ENCODE measurements at regions not wholly inside any gene's neighbourhood (a gene's known extent, or its start where the extent isn't known, plus 50 kb on each side); places are given as distances from the start of the nearest gene placed in this dataset.
"Not testable (repeated sequence)": the region's sequence is repeated elsewhere in the genome, so short reads cannot be mapped to it uniquely, and the experiment has no call there.

DNA sequence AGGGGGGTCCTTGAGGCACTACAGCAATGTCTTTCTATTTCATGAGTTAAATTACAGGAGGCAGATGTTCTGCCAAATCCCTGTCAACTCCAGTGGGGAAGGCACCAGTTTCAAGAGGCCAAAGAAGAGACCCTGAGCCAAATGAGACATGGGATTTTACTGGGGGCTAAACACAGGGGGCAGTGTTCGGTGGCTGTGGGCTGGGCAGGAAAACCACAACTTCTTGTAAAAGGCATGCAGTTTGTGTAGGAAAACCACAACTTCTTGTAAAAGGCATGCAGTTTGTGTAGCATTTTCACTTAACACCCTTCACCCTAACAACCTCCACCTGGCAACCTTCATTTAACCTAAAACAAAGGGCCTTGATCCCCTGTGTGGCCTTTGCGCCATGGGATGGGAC lies 61.0 kb downstream of the POLR2M start:
- in situ Hi-C loops (cut with HindIII; ENCODE audit: low sequenced_read_pairs), result no loop called here

DNA sequence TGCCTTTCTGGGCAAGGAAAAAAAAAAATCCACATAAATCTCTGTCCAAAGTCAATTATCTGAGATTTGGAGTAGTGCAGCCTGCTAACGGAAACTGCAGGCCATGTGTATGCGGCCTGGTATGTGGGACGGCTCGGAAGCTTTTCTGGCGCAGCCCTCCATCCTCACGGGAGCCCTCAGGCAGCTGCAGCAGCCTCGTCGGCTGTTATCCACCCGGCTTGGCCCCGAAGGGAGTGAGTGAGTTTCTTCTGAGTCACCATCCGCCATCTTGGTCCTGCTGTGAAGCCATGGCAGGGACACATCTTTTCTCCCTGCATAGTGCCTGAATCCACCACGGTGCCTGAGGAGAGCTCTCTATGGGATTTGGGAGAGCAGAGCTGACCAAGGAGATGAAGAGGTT lies 62.8 kb downstream of the POLR2M start:
- in situ Hi-C loops (cut with HindIII; ENCODE audit: low sequenced_read_pairs), result no loop called here

DNA sequence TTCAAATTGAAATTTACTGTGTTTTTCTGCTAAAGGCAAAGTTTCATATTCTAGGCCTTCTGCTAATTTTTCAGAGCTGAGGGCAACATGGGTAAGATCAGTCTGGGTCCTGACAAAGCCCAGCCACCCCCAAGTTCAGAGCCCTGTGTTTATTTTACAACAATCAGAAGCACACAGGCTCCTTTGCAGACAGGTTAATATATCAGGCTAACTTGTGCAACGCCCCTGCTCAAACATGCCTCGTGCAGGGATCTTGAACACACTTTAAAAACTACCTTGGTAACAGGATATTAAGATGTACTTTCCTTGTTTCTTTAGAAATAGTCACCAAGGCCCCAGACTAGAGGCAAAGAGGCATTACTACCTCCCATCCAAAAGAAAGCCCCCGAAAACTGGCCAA lies 64.0 kb downstream of the POLR2M start:
- in situ Hi-C loops (cut with HindIII; ENCODE audit: low sequenced_read_pairs), result no loop called here

DNA sequence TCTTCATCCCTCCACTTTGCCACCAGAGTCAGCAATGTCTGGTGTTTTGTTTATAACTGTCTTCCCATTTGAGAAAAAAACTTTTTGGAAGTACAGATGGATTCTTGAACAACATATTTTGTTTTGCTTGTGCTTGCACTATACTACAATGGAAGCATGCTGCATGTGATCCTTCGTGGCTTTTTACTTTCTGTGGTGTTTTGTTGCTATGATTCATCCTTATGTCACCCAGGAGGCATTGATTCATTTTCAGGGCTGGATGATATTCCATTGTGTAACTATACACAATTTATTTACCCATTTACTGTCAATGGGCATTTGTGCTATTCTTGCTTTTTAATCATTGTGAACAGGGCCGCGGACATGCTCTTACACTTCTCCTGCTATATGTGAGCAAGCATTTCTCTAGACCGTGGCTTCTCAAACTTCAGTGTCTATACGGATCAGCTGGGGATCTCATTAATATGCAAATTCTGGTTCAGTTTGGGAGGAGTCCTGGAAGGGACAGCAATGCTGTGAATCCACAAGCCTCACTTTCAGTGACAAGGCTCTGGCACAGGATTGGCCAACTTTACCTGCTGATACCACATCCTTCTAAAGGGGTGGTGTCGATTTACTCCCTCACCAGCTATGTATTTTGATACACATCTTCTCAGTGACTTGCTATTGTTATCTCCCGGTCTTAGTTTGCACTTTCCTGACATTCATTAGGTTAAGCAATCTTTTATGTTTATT lies 65.9 kb downstream of the POLR2M start:
- in situ Hi-C loops (cut with HindIII; ENCODE audit: low sequenced_read_pairs), result no loop called here

DNA sequence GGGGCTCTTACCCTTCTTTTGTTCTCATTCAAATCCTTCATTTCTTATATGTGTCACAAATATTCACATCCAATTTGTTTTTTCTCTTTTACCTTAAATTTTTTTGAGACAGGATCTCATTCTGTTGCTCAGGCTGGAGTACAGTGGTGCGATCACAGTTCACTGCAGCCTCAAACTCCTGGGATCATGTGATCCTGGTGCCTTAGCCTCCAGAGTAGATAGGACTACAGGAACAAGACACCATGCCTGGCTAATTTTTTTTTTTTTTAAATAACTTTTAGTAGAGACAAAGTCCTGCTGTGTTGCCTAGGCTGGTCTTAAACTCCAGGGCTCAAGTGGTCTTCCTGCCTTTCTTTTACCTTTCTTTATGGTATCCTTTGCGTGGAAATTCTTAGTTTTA lies 66.5 kb downstream of the POLR2M start:
- in situ Hi-C loops (cut with HindIII; ENCODE audit: low sequenced_read_pairs), result no loop called here

DNA sequence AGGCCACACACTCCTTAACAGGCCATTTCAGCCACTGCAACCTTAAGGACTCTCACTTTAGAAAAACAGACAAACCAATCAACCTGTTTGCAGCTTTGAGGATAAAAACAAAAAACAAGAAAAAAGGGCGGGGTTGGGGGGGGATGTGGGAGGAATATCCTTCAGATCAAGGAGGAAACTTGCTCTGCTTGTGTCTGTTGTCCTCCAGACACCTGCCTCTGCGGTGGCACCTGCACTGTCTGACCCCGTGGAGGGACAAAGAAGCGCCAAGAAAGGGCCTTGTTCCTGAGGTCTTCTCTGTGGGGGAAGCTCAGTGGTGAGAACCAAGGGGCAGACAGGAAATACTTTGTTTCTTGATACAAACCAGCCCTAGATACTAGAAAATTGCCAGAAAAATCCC lies 70.5 kb downstream of the POLR2M start:
- in situ Hi-C loops (cut with HindIII; ENCODE audit: low sequenced_read_pairs), result no loop called here

DNA sequence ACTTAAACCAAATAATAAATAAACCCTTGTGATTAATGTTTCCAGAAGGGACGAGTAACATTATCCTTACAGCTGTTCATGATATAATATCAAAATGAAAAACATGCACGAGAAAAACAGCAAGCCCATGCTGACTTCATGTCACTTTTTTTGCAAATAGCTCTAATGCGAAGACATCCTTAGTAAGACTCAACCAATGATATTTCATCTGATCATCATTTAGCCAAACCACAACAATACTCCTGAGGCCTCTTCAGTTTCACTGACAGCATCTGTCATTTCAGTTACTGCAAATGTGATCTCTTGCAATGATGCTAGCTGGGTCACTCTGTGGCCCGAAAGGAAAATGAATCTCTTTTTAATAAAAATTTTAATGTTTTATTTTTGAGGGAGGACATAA lies 74.0 kb downstream of the POLR2M start:
- in situ Hi-C loops (cut with HindIII; ENCODE audit: low sequenced_read_pairs), result no loop called here

DNA sequence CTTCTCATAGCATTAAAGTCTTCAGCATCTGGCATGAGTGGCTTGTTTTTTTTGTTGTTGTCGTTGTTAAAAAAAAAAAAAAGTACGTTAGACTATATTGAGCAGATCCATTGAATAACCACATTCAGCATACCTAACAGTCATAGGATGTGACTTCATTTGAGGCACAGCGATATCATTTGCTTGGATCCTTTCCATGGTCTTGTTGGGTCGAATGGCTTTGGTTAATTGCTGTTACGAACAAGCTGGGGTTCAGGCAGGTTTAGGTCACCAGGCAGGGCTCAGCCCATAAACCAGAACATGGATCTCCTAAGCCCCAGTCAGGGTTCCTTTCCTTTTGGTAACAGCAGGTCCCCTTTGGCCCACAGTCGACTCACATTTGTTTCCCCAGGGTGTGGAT lies 76.2 kb downstream of the POLR2M start:
- in situ Hi-C loops (cut with HindIII; ENCODE audit: low sequenced_read_pairs), result no loop called here

DNA sequence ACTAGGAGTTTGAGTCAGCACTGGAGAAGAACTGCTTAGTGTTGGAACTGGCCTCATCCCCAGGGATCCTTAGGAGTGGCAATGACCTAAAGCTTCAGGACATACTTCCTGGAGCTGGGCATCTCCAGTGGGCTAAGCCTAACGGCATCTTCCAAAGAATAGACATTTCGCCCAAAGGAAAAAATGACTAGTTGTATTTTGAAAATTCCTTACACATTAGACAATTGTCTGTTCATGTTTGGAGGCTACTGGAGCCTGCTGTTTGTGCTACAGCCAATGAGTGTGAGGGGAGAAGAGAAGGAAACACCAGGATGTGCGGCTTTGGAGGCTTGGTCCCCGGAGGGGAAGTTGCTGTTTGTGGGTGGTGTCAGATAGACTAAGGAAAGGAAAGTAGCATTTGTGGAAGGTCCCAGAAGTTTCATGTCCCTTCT lies 77.6 kb downstream of the POLR2M start:
- in situ Hi-C loops (cut with HindIII; ENCODE audit: low sequenced_read_pairs), result no loop called here

DNA sequence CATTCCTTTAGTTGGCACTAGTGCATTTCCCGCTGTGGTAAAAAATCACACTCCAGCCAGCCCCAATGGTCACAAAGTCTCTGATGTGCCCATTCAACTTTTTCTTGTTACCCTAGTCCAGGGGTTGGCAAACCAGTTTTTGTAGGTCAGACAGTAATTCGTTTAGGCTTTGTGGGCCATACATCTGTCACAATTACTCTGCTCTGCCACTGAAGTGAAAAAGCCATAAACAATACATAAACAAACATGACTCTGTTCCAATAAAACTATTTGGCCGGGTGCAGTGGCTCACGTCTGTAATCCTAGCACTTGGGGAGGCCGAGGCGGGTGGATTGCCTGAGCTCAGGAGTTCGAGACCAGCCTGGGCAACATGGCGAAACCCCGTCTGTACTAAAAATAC lies 78.5 kb downstream of the POLR2M start:
- in situ Hi-C loops (cut with HindIII; ENCODE audit: low sequenced_read_pairs), result no loop called here

DNA sequence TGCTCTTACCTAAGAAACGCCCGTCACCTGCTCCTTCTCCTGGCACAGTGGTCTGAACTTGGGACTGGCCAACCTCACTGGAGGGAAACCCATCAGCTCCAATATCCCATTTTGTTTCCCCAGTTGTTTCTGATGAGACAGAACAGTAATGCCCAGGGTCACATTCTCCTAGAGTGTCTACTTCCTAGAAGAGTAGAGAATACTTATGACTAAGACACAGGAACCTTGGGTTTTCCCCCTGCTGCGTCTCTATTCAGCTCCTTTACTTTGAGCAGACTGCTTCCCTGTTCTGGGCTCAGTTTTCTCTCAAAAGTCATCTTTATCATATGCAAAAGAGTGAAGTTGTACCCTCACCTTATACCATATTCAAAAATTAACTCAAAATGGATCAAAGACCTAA lies 79.4 kb downstream of the POLR2M start:
- in situ Hi-C loops (cut with HindIII; ENCODE audit: low sequenced_read_pairs), result no loop called here

DNA sequence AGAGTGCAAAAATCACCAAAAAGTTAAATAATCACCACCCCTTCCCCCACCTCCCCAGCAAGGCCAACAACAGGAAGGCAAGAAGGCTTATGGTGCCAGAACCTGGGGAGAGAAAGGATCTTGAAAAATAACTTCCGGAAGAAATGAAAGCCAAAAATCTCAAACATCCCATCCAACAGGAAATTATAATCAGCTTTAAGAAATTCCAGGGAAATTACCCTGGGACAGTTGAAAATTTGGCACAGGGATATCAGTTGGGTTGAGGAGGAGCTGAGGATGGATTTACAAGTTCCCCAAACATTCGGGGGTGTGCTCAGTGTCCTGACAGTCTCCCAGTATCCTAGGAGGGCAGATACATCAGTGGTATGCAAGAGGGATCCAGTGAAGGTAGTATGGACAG lies 82.7 kb downstream of the POLR2M start:
- in situ Hi-C loops (cut with HindIII; ENCODE audit: low sequenced_read_pairs), result no loop called here

DNA sequence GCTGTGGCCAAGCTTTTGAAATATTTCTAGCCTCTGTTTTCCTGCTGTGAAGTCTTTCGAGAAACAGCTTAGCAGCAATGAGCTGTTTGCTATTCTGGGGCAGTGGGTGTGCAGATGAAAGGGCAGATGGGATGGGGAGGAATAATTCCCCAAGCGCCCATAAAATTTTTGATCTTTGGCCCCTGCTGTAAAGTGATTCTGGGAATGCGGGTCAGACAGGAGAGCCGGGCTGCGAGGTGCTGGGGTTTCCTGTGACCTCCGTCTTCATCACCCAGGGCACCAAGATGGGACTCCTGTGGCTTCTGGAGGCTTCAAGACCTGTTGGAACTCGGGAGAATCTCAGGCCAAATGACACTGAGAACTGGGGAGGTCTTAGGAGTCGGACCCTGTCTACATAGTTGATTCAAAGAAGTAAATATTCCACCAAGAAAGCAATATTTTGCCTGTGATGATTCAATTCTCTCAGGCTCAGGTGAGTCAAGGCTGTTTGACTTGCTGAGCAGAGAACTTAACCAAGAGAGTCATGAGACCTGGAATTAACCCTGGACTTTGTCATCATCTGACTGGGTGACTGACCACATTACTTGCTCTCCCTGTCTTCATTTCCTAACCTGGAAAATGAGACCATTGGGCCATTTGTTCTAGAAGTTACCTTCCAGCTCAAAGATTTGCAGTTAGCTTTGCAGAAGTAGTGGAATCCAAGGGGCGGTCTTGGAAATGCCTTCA lies 86.4 kb downstream of the POLR2M start:
- in situ Hi-C loops (cut with HindIII; ENCODE audit: low sequenced_read_pairs), result loop anchor here (5.0 kb wide), 1 partner anchor 74 kb away; no protein-coding TSS in a partner anchor

DNA sequence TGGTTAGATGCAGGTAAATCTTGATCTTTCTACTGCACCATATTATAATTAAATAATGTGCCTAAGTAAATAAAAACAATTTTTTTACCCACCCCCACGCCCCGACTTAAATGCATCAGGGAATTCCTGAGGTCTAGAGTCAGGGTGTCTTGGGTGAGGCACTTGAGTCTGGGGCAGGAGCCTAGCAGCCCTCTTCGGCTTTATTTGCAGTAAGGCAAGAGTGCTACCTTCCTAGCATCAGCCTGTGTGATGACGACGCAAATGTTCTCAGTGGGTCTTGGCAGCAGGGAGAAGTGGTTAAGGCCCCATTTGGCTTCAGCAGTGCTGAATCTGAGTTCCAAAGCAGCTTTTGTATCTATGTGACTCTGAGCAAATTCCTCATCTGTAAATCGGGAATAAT lies 88.7 kb downstream of the POLR2M start:
- in situ Hi-C loops (cut with HindIII; ENCODE audit: low sequenced_read_pairs), result no loop called here

DNA sequence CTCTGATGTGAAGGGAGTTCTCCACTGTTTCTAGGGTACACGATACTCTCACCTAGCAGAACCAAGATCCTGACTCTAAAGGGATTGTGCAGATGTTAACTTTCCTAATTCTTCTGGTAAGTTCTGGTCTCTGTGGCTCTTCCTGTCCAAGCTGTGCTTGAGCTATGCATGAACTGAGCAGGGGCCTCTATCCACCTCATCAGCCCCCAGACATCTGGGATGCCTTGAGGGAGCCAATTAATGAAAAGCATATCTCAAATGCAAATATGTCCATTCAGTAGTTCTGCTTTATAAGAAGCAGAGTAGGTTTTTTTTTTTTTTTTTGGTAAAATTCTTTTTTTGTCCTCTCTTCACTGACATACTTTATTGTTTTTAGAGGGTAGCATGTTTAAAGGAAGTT lies 89.6 kb downstream of the POLR2M start:
- in situ Hi-C loops (cut with HindIII; ENCODE audit: low sequenced_read_pairs), result no loop called here

DNA sequence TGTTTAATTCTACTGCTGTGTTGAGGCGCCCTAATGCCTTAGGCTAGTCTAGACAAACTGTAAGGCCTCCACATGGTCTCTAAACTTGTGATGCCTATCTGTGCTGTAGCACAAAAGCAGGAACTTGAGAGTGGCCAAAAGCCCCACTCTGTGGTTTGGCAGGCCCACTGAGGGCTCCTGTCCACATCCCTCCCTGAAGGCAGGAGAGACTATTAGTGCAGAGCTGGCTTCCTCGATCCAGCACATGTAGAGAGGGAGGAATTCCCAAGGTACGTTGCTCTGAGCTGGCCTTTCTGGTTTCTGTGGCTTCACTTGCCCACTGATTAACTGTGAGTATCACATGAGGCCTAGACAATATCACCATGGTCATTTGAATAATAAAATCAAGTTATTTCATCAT lies 90.6 kb downstream of the POLR2M start:
- in situ Hi-C loops (cut with HindIII; ENCODE audit: low sequenced_read_pairs), result no loop called here

DNA sequence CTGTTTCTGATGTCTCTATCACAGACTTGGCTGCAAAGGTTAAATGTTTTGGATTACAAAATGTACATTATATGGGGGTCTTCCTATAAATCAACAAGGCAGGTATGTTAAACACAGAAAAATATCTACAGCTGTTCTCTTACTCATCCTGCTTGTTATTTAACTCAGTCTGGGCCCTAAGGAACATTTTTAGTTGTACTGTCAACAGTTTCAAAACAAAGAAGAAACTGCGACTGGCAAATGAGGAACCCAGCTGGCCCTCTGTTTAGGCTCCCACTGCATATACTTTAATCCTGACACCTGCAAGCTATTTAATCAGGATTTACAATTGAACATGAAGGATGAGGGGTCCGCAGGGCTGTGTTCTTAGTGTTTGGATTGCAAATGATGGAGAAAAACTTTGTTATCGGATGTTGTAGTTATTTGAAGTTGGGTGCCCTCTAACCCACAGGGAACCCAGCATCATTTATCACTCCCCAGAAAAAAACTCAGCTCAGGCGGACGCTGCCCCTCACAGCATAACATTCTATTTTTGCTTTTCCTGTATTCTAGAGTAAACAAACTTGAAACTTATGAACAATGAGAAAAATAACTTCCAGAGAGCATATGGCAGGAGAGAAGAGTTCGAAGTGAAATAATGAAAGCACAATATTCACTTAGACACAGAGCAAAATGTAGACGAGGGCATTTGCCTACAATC lies 91.2 kb downstream of the POLR2M start:
- in situ Hi-C loops (cut with HindIII; ENCODE audit: low sequenced_read_pairs), result no loop called here

DNA sequence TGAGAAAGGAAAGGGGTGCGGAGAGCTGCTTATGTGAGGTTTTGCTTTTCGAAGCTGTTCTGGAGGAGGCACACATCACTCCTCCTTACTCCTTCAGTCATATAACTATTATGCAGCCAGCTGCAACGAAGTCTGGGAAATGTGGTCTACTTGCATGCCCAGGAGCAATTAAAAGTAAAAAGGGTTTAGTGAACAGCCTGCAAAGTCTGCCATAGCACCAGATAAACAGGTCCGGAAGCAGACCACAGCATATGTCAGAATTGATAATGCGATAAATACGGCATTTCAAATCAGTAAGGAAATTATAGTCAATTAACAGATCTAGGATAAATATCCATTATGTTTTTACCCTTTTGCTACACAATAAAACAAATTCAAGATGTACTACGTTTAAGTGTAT lies 99.5 kb downstream of the POLR2M start:
- in situ Hi-C loops (cut with HindIII; ENCODE audit: low sequenced_read_pairs), result no loop called here

DNA sequence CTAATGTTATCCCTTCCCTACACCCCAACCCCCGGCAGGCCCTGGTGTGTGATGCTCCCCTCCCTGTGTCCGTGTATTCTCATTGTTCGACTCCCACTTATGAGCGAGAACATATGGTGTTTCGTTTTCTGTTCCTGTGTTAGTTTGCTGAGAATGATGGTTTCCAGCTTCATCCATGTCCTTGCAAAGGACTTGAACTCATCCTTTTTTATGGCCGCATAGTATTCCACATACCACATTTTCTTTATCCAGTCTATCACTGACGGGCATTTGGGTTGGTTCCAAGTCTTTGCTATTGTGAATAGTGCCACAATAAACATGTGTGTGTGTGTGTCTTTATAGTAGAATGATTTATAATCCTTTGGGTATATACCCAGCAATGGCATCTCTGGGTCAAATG lies 102.8 kb downstream of the POLR2M start:
- in situ Hi-C loops (cut with HindIII; ENCODE audit: low sequenced_read_pairs), result not testable (repeated sequence)

DNA sequence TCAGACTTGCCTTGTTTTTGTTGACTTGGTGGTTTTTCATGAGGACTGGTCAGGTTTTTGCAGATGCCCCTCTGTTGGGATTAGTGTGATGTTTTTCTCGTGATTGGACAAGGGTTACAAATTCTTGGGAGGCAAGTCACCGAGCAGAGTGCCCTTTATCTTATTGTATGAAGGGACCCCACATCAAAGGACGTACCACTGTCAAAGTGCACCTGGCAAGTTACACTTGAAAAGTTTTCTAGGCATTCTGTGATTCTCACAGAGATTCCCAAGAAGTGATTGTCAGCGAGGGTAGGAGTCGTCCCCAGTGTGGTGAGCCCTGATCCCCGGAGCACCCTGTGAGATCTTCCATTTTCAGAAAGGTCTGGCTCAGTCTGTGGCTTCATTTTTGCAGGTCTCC lies 110.1 kb downstream of the POLR2M start:
- in situ Hi-C loops (cut with HindIII; ENCODE audit: low sequenced_read_pairs), result no loop called here

DNA sequence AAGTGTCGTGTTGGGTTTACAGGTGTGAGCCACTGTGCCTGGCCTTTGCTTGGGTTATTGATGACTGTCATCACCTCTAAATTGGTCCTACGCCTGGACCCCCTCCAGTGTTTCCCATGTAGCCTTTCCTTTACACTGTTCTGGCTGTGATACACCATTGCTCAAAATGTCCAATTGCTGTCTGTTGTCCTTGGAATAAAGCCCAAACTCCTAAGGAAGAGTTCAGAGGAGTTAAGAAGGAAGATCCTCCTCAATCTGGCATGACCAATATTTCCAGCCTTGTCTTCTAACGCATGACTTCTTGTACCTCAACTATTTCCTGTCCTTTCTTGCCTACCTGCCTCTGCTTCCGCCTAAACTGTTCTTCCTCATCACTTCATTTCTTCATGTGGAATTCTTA lies 113.1 kb downstream of the POLR2M start:
- in situ Hi-C loops (cut with HindIII; ENCODE audit: low sequenced_read_pairs), result no loop called here

DNA sequence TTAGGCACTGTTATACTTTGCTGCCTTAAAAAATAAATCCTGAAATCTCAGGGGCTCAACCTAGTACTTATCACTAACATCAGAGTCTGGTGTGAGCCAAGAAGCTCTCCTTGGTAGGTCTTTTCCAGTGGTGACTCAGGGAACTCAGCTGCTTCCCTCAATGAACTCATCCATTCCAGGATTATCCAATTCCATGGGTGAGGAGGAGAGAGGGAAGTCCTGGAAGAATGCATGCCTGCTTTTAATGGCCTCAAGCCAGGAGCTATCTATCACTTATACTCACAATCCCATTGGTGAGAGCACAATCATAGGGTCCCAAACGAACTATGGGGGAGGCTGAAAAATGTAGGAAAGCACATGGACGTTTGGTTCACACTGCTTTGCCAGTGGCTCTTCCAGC lies 113.6 kb downstream of the POLR2M start:
- in situ Hi-C loops (cut with HindIII; ENCODE audit: low sequenced_read_pairs), result no loop called here
